ENCODE measurements at regions not wholly inside any gene's neighbourhood (a gene's known extent, or its start where the extent isn't known, plus 50 kb on each side); places are given as distances from the start of the nearest gene placed in this dataset.

- Mint-ChIP-seq H3K27ac (no peak overlapping the region), H3K4me1 (no peaks in the 10 kb centered on the region), H3K27me3 (ENCODE audit: low read depth) (no peaks in the 10 kb centered on the region), H3K36me3 (no peaks in the 10 kb centered on the region), H3K4me3 (no peak overlapping the region), H3K9me3 (peaks cover 3% of the 10 kb centered on the region)
- DNase-seq (ENCODE audit: low spot score in 2 of 2, unreplicated experiment in 2 of 2) = no peak
- TF ChIP-seq CTCF (IDR thresholded peaks at IDR 0.05; ENCODE audit: unreplicated experiment) = no peak
These were observed 171.0 kb upstream of the SLC24A5 start for GRCh38 chr15:47949815-47950214.

- no peak for TF ChIP-seq CTCF (IDR thresholded peaks at IDR 0.05; ENCODE audit: unreplicated experiment)
- DNase-seq (ENCODE audit: low spot score in 2 of 2, unreplicated experiment in 2 of 2) = no peak
- Mint-ChIP-seq H3K27ac (no peak overlapping the region), H3K4me3 (no peak overlapping the region), H3K9me3 (peaks cover 3% of the 10 kb centered on the region), H3K4me1 (no peaks in the 10 kb centered on the region), H3K27me3 (ENCODE audit: low read depth) (no peaks in the 10 kb centered on the region), H3K36me3 (no peaks in the 10 kb centered on the region)
These were observed 170.3 kb upstream of the SLC24A5 start for GRCh38 chr15:47950447-47950846.

- Mint-ChIP-seq H3K36me3 (no peaks in the 10 kb centered on the region), H3K9me3 (peaks cover 2% of the 10 kb centered on the region), H3K4me1 (no peaks in the 10 kb centered on the region), H3K4me3 (no peak overlapping the region), H3K27me3 (ENCODE audit: low read depth) (no peaks in the 10 kb centered on the region), H3K27ac (no peak overlapping the region)
- DNase-seq (ENCODE audit: low spot score in 2 of 2, unreplicated experiment in 2 of 2) = no peak
- no peak for TF ChIP-seq CTCF (IDR thresholded peaks at IDR 0.05; ENCODE audit: unreplicated experiment)
These were observed 169.0 kb upstream of the SLC24A5 start for GRCh38 chr15:47951781-47952180.

- Mint-ChIP-seq H3K36me3 (no peaks in the 10 kb centered on the region), H3K4me1 (no peaks in the 10 kb centered on the region), H3K27ac (no peak overlapping the region), H3K4me3 (no peak overlapping the region), H3K9me3 (no peaks in the 10 kb centered on the region), H3K27me3 (ENCODE audit: low read depth) (no peaks in the 10 kb centered on the region)
- TF ChIP-seq CTCF (IDR thresholded peaks at IDR 0.05; ENCODE audit: unreplicated experiment) = no peak
- DNase-seq (ENCODE audit: low spot score in 2 of 2, unreplicated experiment in 2 of 2) = no peak
These were observed 166.6 kb upstream of the SLC24A5 start for GRCh38 chr15:47954196-47954595.

GRCh38 chr15:47955021-47955420 lies 165.8 kb upstream of the SLC24A5 start:
- H3K4me1 Mint-ChIP-seq = no peaks in the 10 kb centered on the region
- DNase-seq (ENCODE audit: low spot score in 2 of 2, unreplicated experiment in 2 of 2) = no peak
- H3K27me3 Mint-ChIP-seq (ENCODE audit: low read depth) = no peaks in the 10 kb centered on the region
- no peaks in the 10 kb centered on the region for H3K9me3 Mint-ChIP-seq
- no peak for TF ChIP-seq CTCF (IDR thresholded peaks at IDR 0.05; ENCODE audit: unreplicated experiment)
- H3K36me3 Mint-ChIP-seq = no peaks in the 10 kb centered on the region
- H3K27ac Mint-ChIP-seq = no peak overlapping the region
- no peak overlapping the region for H3K4me3 Mint-ChIP-seq
